ENCODE measurements at regions not wholly inside any gene's neighbourhood (a gene's known extent, or its start where the extent isn't known, plus 50 kb on each side); places are given as distances from the start of the nearest gene placed in this dataset.

GRCh38 chr7:13538669-13539068 is 450.8 kb downstream of the ETV1 start:
- no peak for TF ChIP-seq CTCF (conservative IDR thresholded peaks at IDR 0.05; ENCODE audit: low read depth in 2 of 2)
- no peak for TF ChIP-seq EZH2phosphoT487 (IDR thresholded peaks at IDR 0.05; ENCODE audit: unreplicated experiment)
- no peak for TF ChIP-seq POLR2AphosphoS5 (IDR thresholded peaks at IDR 0.05; ENCODE audit: low read depth)
- no peak for TF ChIP-seq CREB1 (CRISPR knock-in tag; IDR thresholded peaks at IDR 0.05; ENCODE audit: low read depth)
- TF ChIP-seq ZNF462 (CRISPR knock-in tag; IDR thresholded peaks at IDR 0.05): no peak
- no peak for TF ChIP-seq EZH2 (IDR thresholded peaks at IDR 0.05; ENCODE audit: low read depth, unreplicated experiment)

All from GM23338 (cell line).